MG63 (cell line): ENCODE measurements at regions not wholly inside any gene's neighbourhood (a gene's known extent, or its start where the extent isn't known, plus 50 kb on each side); places are given as distances from the start of the nearest gene placed in this dataset.

Experiments used
- DNase-seq: peaks from one replicate; pipeline ENCODE4 v3.0.0-alpha.2; 2020
- H3K27me3 ChIP-seq: fragments of 250-450 bp; sonication (Bioruptor Pico); 2 replicates; pipeline ENCODE4 v1.5.1; 2020; ENCODE audit warnings: mild to moderate bottlenecking, moderate library complexity
- H3K36me3 ChIP-seq: fragments of 250-450 bp; sonication (Bioruptor Pico); 2 replicates; pipeline ENCODE4 v1.5.1; 2020; ENCODE audit warnings: mild to moderate bottlenecking, moderate library complexity
- H3K4me3 ChIP-seq: fragments of 250-450 bp; sonication (Bioruptor Pico); 2 replicates; pipeline ENCODE4 v1.5.1; 2020; ENCODE audit warnings: mild to moderate bottlenecking, moderate library complexity
- H3K9me3 ChIP-seq: fragments of 250-450 bp; sonication (Bioruptor Pico); 2 replicates; pipeline ENCODE4 v1.5.1; 2020; ENCODE audit warnings: mild to moderate bottlenecking, moderate library complexity

DNA sequence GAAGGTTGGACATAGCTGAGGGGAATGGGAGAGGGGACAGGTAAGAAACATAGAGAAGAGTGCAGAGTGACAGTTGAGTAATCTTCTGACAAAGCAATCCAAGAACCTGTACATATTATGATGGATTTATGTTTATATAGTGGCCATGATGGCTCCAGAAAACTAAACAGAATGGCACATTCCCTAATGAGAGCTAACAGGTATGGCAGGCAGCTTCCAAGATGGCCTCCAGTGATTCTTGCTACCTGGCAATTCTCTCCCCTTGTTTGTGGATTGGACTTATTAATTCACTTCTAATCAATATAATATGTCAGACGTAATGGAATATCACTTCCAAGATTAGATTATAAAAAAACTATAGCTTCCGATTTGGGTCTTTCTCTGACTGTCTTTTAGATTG lies 359.5 kb downstream of the DTHD1 start:
- DNase-seq, result no peak
- H3K9me3 ChIP-seq, result no peaks in the 10 kb centered on the region
- no peaks in the 10 kb centered on the region for H3K36me3 ChIP-seq
- H3K27me3 ChIP-seq, result no peaks in the 10 kb centered on the region
- H3K4me3 ChIP-seq, result no peak overlapping the region

GRCh38 chr4:36651253-36651652 lies 369.8 kb downstream of the DTHD1 start:
- no peak for DNase-seq
- Histone ChIP-seq H3K9me3 (no peaks in the 10 kb centered on the region), H3K36me3 (no peaks in the 10 kb centered on the region), H3K27me3 (no peaks in the 10 kb centered on the region), H3K4me3 (no peak overlapping the region)

- H3K27me3 ChIP-seq, result no peaks in the 10 kb centered on the region
- no peak overlapping the region for H3K4me3 ChIP-seq
- DNase-seq, result no peak
- H3K36me3 ChIP-seq, result no peaks in the 10 kb centered on the region
- H3K9me3 ChIP-seq, result no peaks in the 10 kb centered on the region
Measured at GRCh38 chr4:36652857-36653256, 371.4 kb downstream of the DTHD1 start.

DNA sequence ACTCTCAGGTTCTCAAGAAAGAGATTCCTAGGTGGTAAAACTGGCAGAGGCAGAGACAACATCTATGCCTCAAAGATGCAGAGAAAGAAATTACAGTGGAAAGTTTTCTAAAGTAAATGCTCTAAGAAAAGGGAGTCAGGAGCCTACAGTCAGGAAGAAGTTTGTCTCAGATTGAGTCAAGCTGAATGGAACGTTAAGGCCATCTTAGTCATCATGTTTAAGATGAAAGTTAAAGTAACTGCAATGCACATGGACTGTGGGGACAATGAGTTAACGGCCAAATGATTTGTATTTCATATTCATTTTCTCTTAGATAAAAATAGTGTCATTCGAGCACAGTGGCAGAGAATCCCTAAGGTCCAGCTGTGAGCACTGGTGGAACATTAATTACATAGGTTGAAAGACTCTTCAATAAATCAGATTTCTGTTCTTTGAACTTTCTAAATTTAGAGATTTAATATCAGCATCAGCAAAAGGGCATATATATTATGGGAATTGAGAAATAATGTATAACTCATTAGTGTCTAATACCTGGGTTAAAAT lies 384.6 kb downstream of the DTHD1 start:
- no peaks in the 10 kb centered on the region for H3K9me3 ChIP-seq
- H3K36me3 ChIP-seq, result no peaks in the 10 kb centered on the region
- no peak overlapping the region for H3K4me3 ChIP-seq
- no peaks in the 10 kb centered on the region for H3K27me3 ChIP-seq
- no peak for DNase-seq

DNA sequence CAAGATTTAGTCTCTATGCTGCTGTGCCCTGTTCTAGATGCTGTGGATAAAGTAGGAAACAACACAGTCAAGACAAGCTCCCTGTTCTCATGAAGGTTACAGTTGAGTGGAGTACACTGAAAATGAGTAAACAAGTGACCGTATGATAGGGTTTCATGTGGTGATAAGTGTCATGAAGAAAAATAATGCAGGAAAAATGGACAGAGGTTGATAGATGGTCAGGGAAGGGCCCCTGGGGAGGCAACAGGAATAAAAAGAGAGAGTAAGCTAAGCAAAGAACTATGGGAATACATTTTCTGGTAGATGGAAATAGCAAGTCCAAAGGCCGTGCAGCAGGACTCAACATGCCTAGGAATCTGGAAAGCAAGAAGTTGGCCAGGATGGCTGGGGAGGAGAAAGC lies 394.0 kb downstream of the DTHD1 start:
- Histone ChIP-seq H3K36me3 (no peaks in the 10 kb centered on the region), H3K9me3 (no peaks in the 10 kb centered on the region), H3K27me3 (no peaks in the 10 kb centered on the region), H3K4me3 (no peak overlapping the region)
- no peak for DNase-seq

DNA sequence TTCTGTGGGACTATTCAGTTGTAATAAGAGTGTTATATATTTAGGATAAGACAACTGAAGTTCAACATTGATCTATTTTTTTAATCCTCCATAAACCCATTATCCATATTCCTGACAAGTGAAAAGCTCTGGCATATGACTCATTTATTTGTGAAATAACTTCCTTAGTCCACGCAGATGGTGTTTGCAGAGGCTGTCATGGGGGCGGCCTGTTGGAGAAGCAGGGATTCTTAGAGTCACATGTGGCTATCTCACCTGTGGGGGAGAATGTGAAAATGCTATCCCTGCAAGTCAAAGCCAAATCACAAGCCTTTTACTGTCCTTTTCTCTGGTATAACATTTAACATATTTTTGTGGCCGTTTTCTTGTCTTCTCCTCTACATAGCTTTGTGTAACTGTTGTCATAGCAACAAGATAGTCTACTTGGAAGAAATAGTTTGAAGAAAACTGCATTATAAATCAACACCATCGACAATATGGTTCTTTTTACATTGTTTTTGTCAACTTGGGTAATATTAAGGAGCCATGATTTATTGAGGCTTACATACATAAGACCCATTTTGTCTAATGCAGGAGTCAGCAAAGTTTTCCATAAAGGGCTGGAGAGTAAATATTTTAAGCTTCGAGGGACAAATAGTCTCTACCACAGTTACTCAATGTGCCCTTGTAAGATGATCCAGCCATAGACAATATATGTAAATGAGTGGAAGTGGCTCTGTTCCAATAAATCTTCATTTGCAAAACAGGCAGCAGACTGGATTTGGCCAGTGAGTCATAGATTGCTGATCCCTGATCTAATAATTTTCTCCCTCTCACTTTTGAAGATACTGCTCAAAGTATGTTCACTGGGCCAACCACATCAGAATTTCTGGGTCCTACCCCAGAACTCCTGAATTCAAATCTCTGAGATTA lies 395.0 kb downstream of the DTHD1 start:
- H3K4me3 ChIP-seq, result no peak overlapping the region
- no peaks in the 10 kb centered on the region for H3K27me3 ChIP-seq
- DNase-seq, result no peak
- no peaks in the 10 kb centered on the region for H3K36me3 ChIP-seq
- no peaks in the 10 kb centered on the region for H3K9me3 ChIP-seq

- Histone ChIP-seq H3K4me3 (no peak overlapping the region), H3K27me3 (no peaks in the 10 kb centered on the region), H3K36me3 (no peaks in the 10 kb centered on the region), H3K9me3 (no peaks in the 10 kb centered on the region)
- DNase-seq, result no peak
Measured at GRCh38 chr4:36677112-36677511, 395.7 kb downstream of the DTHD1 start.

GRCh38 chr4:36677874-36678273 lies 396.5 kb downstream of the DTHD1 start:
- H3K9me3 ChIP-seq, result no peaks in the 10 kb centered on the region
- DNase-seq, result no peak
- no peaks in the 10 kb centered on the region for H3K36me3 ChIP-seq
- H3K4me3 ChIP-seq, result no peak overlapping the region
- no peaks in the 10 kb centered on the region for H3K27me3 ChIP-seq

- Histone ChIP-seq H3K27me3 (no peaks in the 10 kb centered on the region), H3K9me3 (no peaks in the 10 kb centered on the region), H3K36me3 (no peaks in the 10 kb centered on the region), H3K4me3 (no peak overlapping the region)
- no peak for DNase-seq
Measured at GRCh38 chr4:36687681-36688080, 406.3 kb downstream of the DTHD1 start.

- no peak for DNase-seq
- H3K4me3 ChIP-seq, result no peak overlapping the region
- H3K36me3 ChIP-seq, result no peaks in the 10 kb centered on the region
- no peaks in the 10 kb centered on the region for H3K27me3 ChIP-seq
- no peaks in the 10 kb centered on the region for H3K9me3 ChIP-seq
Measured at GRCh38 chr4:36692586-36692985, 411.2 kb downstream of the DTHD1 start.

DNA sequence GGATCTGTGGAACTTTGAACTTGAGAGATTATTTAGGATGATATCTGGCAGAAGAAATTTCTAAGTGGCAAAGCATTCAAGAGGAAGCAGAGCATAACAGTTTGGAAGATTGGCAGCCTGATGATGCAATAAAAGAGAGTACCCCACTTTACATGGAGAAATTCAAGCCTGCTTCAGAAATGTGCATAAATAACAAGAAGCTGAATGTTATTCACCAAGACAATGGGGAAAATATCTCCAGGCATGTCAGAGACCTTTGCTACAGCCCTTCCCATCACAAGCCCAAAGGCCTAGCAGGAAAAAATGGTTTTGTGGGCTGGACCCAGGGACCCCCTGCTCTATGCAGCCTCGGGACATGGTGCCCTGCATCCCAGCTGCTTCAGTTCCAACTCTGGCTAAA lies 420.8 kb downstream of the DTHD1 start:
- Histone ChIP-seq H3K9me3 (no peaks in the 10 kb centered on the region), H3K4me3 (no peak overlapping the region), H3K27me3 (no peaks in the 10 kb centered on the region), H3K36me3 (no peaks in the 10 kb centered on the region)
- no peak for DNase-seq

DNA sequence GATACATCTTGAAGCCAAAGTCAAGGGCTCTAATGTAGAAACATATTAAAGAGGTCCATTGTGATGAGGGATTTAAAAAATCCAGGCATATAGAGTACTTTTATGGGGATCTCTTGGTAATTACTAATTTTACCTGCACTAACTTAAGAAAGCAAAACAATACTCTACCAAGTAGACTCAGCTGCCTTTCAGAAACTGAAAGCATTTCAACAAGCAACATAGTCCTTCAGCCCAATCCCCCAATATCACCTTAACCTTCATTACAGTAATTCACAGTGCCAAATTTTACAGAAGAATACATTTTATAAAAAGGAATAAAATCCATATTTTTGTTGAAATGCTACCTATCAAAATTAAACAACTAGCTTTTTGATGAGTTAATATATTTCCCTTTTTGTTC lies 422.9 kb downstream of the DTHD1 start:
- no peaks in the 10 kb centered on the region for H3K9me3 ChIP-seq
- no peaks in the 10 kb centered on the region for H3K27me3 ChIP-seq
- H3K36me3 ChIP-seq, result no peaks in the 10 kb centered on the region
- no peak overlapping the region for H3K4me3 ChIP-seq
- DNase-seq, result no peak

GRCh38 chr4:36709991-36710390 lies 428.6 kb downstream of the DTHD1 start:
- Histone ChIP-seq H3K27me3 (no peaks in the 10 kb centered on the region), H3K9me3 (no peaks in the 10 kb centered on the region), H3K4me3 (no peak overlapping the region), H3K36me3 (no peaks in the 10 kb centered on the region)
- no peak for DNase-seq

- Histone ChIP-seq H3K4me3 (no peak overlapping the region), H3K9me3 (no peaks in the 10 kb centered on the region), H3K27me3 (no peaks in the 10 kb centered on the region), H3K36me3 (no peaks in the 10 kb centered on the region)
- DNase-seq, result no peak
Measured at GRCh38 chr4:36712013-36712412, 430.6 kb downstream of the DTHD1 start.

- Histone ChIP-seq H3K36me3 (no peaks in the 10 kb centered on the region), H3K4me3 (no peak overlapping the region), H3K27me3 (no peaks in the 10 kb centered on the region), H3K9me3 (no peaks in the 10 kb centered on the region)
- DNase-seq, result no peak
Measured at GRCh38 chr4:36716874-36717273, 435.5 kb downstream of the DTHD1 start.

GRCh38 chr4:36719425-36719824 lies 438.0 kb downstream of the DTHD1 start:
- Histone ChIP-seq H3K4me3 (no peak overlapping the region), H3K36me3 (no peaks in the 10 kb centered on the region), H3K9me3 (no peaks in the 10 kb centered on the region), H3K27me3 (no peaks in the 10 kb centered on the region)
- DNase-seq, result no peak

DNA sequence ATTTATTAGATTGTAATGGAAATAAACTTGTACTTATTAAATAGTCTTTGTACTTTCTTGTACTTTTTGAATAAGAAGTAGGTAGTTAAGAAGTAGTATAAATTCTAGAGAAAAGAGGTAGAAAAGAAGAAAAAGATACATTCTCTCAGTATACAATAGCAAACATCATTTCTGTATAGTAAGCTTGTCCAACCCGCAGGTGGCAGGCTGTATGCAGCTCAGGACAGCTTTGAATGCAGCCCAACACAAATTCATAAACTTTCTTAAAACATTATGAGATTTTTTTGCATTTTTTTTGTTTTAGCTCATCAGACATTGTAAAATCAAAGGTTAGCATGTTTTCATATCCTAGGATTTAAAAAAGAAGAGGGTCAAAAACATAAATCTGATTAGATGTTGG lies 441.6 kb downstream of the DTHD1 start:
- no peaks in the 10 kb centered on the region for H3K27me3 ChIP-seq
- no peak for DNase-seq
- no peaks in the 10 kb centered on the region for H3K9me3 ChIP-seq
- H3K36me3 ChIP-seq, result no peaks in the 10 kb centered on the region
- H3K4me3 ChIP-seq, result no peak overlapping the region

DNA sequence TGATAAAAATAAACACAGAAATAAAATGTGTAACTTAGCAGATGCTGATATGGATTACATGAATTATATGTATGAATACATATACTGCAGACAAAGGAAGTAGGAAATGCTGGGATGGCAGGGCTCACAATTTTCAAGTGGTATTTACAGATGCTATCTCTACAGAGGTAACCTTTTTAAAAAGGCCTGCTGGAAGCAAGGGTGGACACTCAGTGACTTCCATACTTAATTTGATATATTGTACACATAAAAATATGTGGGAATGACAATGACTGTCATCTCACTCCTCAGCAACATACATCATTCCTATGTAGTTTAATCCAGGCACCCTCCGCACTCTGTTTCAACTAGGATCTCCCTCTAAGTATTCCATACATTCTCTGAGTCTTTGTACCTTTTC lies 452.9 kb downstream of the DTHD1 start:
- DNase-seq, result no peak
- Histone ChIP-seq H3K36me3 (no peaks in the 10 kb centered on the region), H3K4me3 (no peak overlapping the region), H3K9me3 (no peaks in the 10 kb centered on the region), H3K27me3 (no peaks in the 10 kb centered on the region)
